MG63 (cell line): ENCODE measurements at regions not wholly inside any gene's neighbourhood (a gene's known extent, or its start where the extent isn't known, plus 50 kb on each side); places are given as distances from the start of the nearest gene placed in this dataset.
"Not testable (repeated sequence)": the region's sequence is repeated elsewhere in the genome, so short reads cannot be mapped to it uniquely, and the experiment has no call there.

Experiments
- DNase-seq: peaks from one replicate; pipeline ENCODE4 v3.0.0-alpha.2; 2020
- H3K27me3 ChIP-seq: fragments of 250-450 bp; sonication (Bioruptor Pico); 2 replicates; pipeline ENCODE4 v1.5.1; 2020; ENCODE audit warnings: mild to moderate bottlenecking, moderate library complexity
- H3K36me3 ChIP-seq: fragments of 250-450 bp; sonication (Bioruptor Pico); 2 replicates; pipeline ENCODE4 v1.5.1; 2020; ENCODE audit warnings: mild to moderate bottlenecking, moderate library complexity
- H3K4me3 ChIP-seq: fragments of 250-450 bp; sonication (Bioruptor Pico); 2 replicates; pipeline ENCODE4 v1.5.1; 2020; ENCODE audit warnings: mild to moderate bottlenecking, moderate library complexity
- H3K9me3 ChIP-seq: fragments of 250-450 bp; sonication (Bioruptor Pico); 2 replicates; pipeline ENCODE4 v1.5.1; 2020; ENCODE audit warnings: mild to moderate bottlenecking, moderate library complexity

DNA sequence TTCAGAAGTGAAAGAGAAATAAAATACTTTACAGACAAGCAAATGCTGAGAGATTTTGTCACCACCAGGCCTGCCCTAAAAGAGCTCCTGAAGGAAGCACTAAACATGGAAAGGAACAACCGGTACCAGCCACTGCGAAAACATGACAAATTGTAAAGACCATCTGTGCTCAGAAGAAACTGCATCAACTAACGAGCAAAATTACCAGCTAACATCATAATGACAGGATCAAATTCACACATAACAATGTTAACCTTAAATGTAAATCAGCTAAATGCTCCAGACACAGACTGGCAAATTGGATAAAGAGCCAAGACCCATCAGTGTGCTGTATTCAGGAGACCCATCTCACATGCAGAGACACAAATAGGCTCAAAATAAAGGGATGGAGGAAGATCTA, 333.8 kb upstream of the CDH10 start:
- H3K9me3 ChIP-seq, DNase-seq, H3K36me3 ChIP-seq, H3K27me3 ChIP-seq, H3K4me3 ChIP-seq: not testable (repeated sequence)

DNA sequence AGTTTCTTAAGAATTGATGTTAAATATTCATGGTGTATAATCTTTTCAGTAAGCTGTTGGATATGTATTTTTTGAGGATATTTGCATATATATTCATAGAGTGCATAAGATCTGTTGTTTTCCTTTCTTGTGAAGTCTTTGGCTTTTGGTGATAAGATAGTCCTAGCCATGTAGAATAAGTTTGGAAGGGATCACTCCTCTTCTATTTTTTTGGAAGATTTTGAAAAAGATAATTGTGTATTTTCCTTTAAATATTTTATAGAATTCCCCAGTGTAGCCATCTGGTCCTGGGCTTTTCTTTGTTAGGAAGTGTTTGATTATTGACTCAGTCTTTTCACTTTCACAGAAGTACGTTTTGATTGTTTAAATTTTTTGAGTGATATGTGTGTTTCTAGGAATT, 318.8 kb upstream of the CDH10 start:
- Histone ChIP-seq H3K9me3 (no peaks in the 10 kb centered on the region), H3K36me3 (no peaks in the 10 kb centered on the region)

DNA sequence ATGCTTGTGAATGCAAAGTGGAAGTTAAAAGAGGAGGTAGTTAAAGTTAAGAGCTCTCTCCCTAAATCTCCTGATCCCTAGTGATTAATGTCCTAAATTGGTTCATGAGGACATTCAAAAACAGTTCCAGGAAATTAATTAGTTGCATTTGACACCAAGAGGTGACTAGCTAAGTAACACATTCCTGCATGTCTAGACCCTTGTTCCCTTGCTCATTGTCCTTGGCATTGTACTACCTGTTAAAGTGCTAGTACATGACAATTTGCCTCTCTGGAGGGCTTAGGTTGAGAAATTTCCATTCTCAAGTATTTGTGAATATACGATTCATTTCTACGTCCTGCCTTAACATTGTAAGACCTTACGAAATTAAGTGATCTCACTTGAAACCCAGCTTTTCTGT, 278.6 kb upstream of the CDH10 start:
- no peaks in the 10 kb centered on the region for H3K36me3 ChIP-seq
- no peak overlapping the region for H3K4me3 ChIP-seq
- DNase-seq: no peak
- H3K9me3 ChIP-seq: peaks cover 2% of the 10 kb centered on the region; the same call in 1 of the 2 replicates
- no peaks in the 10 kb centered on the region for H3K27me3 ChIP-seq

More for the DNA sequence above, 318.8 kb upstream of the CDH10 start:
- H3K27me3 ChIP-seq: no peaks in the 10 kb centered on the region
- H3K4me3 ChIP-seq: no peak overlapping the region
- no peak for DNase-seq

DNA sequence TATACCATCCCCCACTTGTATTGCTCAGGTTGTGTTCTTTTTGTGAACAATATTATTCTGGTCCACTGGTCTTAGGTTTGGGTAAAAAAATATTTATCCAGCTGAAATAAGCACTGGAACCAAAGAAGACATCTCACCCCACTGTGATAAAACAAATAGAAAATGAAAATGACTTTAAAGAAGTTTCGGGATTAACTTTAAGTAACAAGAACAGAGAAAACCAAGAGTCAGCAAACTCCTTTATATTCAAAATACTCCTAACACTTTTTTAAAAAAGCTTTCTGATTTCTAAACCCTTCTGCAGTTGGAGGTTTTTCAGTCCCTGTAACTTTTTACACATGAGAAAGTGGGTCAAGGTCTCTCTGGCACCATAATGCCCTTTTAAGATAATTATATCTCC, 273.9 kb upstream of the CDH10 start:
- Histone ChIP-seq H3K9me3 (peaks cover 2% of the 10 kb centered on the region; the same call in 1 of the 2 replicates), H3K36me3 (no peaks in the 10 kb centered on the region), H3K27me3 (no peaks in the 10 kb centered on the region), H3K4me3 (no peak overlapping the region)
- no peak for DNase-seq

DNA sequence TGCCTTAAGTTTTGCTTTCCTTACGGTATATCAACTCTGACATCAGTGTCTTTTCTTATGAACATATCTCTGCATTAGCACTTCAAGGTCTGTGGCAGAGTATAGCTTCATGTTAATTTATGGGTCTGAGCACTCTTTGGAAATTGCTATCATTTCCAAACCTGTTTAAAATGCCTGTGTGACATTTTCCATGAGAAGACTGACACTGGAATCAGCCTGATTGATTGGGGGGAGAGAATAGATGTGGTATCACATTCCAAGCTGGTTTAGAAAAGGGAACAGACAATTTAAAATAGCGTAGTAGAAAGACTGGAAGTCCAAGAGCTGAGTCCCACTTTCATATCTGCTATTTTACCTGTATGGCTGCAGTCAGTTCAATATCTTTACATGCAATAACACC, 272.1 kb upstream of the CDH10 start:
- H3K36me3 ChIP-seq: no peaks in the 10 kb centered on the region
- H3K9me3 ChIP-seq: peaks cover 4% of the 10 kb centered on the region
- H3K27me3 ChIP-seq: no peaks in the 10 kb centered on the region
- H3K4me3 ChIP-seq: no peak overlapping the region
- no peak for DNase-seq

DNA sequence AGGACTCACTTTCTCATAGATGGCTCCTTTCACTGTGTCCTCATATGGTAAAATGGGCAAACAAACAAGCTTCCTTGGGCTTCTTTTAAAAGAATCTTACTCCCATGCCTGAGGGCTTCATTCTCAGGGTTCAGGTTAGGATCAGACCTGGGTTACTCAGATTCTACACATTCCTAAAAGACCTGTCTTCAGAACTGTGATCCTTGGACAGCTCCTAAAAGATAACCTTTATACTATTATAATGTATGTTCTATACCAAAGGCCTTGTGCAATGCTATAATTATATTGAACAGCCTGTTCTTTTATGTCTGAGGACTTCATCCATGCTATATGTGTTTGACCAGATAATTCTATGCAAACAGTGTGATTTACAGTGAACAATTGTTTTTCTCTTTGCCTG, 264.4 kb upstream of the CDH10 start:
- H3K27me3 ChIP-seq: no peaks in the 10 kb centered on the region
- no peak for DNase-seq
- no peaks in the 10 kb centered on the region for H3K36me3 ChIP-seq
- H3K9me3 ChIP-seq: peaks cover 2% of the 10 kb centered on the region; the same call in 1 of the 2 replicates
- no peak overlapping the region for H3K4me3 ChIP-seq

DNA sequence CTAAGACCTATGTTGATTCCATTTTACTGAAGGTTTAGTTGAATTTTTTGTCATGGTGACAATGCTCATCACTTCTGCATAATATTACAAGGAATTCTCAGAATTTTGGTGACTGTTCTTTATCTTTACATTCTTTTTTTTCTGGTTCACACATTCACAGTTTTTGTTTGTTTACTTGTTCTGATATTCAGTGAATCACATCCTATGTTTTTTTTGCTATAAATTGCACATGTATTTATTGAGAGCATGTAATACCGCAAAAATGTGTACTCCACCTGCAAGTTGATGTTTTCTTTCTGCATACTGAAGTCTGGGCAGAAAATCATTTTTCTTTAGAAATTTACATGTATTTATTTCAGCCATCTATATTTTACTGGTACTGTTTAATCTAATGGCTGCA, 261.9 kb upstream of the CDH10 start:
- no peaks in the 10 kb centered on the region; the same call in 1 of the 2 replicates for H3K9me3 ChIP-seq

DNA sequence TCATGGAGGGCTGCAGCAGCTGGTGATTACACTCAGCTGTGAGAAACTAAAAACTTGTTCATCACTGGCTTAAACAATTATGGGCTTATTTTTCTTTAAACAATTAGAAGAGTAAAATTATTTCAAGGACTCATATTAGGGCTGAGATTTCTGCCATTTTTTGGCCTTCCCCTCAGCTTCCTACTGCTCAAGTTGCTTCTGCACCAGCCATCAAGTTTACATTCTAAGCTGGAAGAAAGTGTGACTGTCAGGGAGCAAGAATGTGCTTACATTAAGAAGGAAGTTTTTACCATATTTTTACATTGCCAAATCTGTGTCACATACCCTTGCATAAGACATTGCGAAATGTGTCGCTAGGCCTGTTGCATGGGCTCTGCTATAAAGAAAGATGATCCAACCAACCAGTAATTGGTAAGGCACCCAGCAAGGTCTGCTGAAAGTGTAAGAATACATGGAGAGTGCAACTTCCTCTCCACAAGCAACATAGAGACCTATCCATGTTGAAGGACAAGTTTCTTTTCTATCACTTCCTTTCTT, 260.3 kb upstream of the CDH10 start:
- Histone ChIP-seq H3K4me3 (no peak overlapping the region), H3K36me3 (no peaks in the 10 kb centered on the region), H3K27me3 (no peaks in the 10 kb centered on the region), H3K9me3 (no peaks in the 10 kb centered on the region)
- DNase-seq: peak; percentile 5

More for the DNA sequence above, 261.9 kb upstream of the CDH10 start:
- no peak for DNase-seq
- no peaks in the 10 kb centered on the region for H3K36me3 ChIP-seq
- H3K4me3 ChIP-seq: no peak overlapping the region
- H3K27me3 ChIP-seq: no peaks in the 10 kb centered on the region

DNA sequence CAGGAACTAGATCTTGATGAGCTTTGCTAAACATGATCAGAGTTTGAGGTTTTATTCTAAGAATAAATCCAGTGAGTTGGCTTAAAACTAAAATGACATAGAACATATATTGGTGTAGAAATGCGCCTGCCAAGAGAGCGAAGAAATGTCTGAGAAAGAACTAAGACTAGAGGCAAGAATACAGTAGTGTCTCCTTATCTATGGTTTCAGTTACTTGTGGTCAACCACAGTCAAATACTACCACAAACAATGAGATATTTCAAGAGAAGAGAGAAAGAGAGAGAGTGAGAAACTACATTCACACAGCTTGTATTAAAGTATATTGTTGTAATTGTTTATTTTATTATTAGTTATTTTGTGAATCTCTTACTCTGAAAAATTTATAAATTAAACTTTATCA, 254.4 kb upstream of the CDH10 start:
- DNase-seq: no peak

DNA sequence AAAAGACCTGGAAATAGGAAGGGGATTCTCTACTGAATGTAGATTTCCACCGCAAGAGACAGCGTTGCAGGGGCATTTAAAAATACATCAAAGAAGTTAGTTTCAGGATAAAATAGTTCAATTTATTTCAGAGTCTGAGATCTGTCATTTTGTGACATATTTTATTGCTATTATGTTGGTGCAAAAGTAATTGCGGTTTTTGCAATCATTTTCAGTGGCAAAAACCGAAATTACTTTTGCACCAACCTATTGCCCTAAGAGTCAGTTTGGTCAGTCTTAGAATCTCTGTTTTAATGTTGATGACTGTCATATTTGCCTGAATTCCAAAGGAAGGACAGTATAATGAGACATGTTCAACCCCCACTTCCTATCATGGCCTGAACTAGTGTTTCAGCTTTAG, 219.5 kb upstream of the CDH10 start:
- DNase-seq: no peak
- Histone ChIP-seq H3K4me3 (no peak overlapping the region), H3K27me3 (no peaks in the 10 kb centered on the region), H3K9me3 (no peaks in the 10 kb centered on the region), H3K36me3 (no peaks in the 10 kb centered on the region)

More for the DNA sequence above, 254.4 kb upstream of the CDH10 start:
- Histone ChIP-seq H3K27me3 (no peaks in the 10 kb centered on the region), H3K4me3 (no peak overlapping the region), H3K36me3 (no peaks in the 10 kb centered on the region), H3K9me3 (no peaks in the 10 kb centered on the region)

DNA sequence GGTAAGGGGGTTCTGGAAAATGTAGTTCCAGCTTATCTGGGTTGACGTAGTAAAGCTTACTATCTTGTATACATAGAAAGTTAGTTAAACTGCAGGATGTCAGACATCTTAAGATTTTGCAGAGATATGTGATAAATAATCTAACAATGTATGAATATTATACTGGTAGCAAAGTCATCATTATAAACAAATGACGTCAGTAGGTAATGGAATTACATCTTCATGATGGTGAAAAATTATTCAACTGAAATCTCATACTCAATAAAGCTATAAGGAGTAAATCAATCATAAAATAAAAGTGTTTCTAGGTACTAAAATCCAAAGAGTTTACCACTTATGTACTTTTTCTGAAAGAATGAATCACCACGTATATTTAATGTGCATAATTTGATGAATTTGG, 217.3 kb upstream of the CDH10 start:
- no peak for DNase-seq
- Histone ChIP-seq H3K4me3 (no peak overlapping the region), H3K36me3 (no peaks in the 10 kb centered on the region), H3K27me3 (no peaks in the 10 kb centered on the region), H3K9me3 (no peaks in the 10 kb centered on the region)

DNA sequence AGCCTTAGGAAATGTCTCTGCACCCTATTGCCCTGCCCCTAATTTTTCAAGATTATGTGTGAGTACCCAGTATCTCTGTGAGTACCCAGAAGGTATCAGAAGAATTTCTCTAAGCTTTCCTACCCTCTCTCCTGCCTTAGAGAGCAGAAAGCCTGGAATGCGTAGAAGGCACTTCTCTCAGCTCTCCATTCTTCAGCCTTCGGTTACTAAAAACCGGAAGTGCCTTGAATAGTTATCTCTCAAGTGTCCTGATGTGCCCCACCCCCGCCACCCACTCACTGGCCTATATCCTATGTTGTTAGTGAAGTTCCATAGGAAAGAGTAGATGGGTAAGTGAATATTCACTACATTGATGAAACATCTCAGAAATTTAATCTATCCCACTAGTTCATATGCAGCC, 210.7 kb upstream of the CDH10 start:
- no peak overlapping the region for H3K4me3 ChIP-seq
- H3K9me3 ChIP-seq: no peaks in the 10 kb centered on the region
- no peak for DNase-seq
- H3K36me3 ChIP-seq: no peaks in the 10 kb centered on the region
- H3K27me3 ChIP-seq: no peaks in the 10 kb centered on the region

DNA sequence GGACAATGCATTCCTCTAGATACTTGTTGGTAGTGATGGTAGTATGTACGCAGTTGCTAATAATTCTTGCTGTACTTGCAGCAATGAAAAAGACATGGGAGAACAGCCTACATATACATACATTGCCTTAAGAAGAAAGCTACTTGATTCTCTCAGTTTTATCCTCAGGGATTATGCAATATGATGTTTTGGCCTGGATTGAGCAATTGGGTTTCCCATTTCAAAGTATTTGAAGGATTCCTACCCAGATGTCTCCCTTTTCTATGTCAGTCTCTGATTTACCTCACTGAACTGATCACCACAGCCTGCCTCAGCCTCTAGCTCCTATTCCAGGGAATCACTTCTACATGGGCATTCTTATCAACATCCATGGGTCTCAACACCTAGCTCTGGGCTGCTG, 210.1 kb upstream of the CDH10 start:
- H3K36me3 ChIP-seq: no peaks in the 10 kb centered on the region
- H3K4me3 ChIP-seq: no peak overlapping the region
- no peaks in the 10 kb centered on the region for H3K27me3 ChIP-seq

DNA sequence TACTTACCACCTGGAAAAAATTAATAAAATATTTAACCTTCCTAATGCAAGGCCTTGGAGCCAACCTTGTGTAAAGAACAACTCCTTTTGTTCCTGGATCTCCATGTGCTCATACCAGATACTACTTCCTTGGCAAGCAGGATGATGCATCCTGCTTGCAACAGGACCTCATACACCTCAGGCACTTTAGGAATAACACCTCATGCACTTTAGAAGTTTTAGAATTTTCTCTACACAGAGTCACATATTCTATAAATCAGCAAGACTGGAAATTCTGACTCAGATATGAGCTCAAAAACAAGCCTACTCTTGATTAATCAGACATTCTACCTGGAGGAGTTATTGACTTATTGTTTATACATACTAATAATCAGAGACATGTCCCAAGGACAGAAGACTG, 209.6 kb upstream of the CDH10 start:
- Histone ChIP-seq H3K9me3 (no peaks in the 10 kb centered on the region), H3K4me3 (no peak overlapping the region), H3K27me3 (no peaks in the 10 kb centered on the region), H3K36me3 (no peaks in the 10 kb centered on the region)
- DNase-seq: no peak

More for the DNA sequence above, 210.1 kb upstream of the CDH10 start:
- DNase-seq: no peak
- no peaks in the 10 kb centered on the region for H3K9me3 ChIP-seq

DNA sequence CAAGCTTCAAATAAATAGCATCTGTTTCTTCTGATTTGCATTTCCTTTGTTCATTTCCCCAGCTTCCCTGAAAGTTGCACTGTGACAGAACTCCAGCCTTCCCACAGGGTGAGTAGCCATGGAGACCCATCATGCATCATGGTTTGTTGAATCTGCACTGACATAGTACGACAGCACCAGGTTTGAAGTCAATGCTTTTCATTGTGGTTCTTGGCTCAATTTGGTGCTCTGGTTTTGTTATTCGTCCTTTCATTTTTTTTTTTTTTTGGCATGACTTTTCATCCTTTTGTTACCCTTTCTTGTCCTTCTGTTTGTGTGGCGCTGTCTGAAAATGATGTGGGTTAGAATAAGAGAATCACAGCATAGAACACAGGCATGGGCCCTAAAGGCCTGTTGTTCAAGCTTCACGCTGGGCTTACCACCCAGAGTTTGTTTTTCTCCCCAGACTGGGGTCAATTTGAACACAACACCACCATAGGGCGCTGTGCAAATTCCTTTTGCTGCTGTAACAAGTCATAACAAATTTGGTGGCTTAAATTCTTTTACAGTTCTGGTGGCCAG, 206.2 kb upstream of the CDH10 start:
- Histone ChIP-seq H3K27me3 (no peaks in the 10 kb centered on the region), H3K4me3 (no peak overlapping the region), H3K36me3 (no peaks in the 10 kb centered on the region), H3K9me3 (no peaks in the 10 kb centered on the region)
- DNase-seq: no peak

DNA sequence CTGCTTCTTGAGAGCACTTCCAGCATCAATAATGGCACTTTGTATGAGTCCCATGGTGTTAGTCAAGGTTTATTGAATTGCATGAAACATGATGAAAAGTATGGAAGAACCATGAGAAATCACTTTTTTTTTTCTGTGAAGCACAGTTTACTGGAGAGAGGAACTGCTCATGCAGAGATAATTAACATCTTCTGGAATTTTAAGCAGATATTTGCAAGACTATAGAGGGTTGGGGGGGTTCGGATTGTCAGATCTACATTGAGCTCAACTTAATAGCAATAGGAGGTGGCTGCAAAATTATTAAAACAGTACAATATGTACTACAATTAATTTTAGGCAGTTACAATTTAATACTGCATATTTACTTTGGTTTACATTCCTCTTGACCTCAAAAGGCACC, 204.4 kb upstream of the CDH10 start:
- Histone ChIP-seq H3K27me3 (no peaks in the 10 kb centered on the region), H3K36me3 (no peaks in the 10 kb centered on the region), H3K4me3 (no peak overlapping the region), H3K9me3 (no peaks in the 10 kb centered on the region)
- no peak for DNase-seq

DNA sequence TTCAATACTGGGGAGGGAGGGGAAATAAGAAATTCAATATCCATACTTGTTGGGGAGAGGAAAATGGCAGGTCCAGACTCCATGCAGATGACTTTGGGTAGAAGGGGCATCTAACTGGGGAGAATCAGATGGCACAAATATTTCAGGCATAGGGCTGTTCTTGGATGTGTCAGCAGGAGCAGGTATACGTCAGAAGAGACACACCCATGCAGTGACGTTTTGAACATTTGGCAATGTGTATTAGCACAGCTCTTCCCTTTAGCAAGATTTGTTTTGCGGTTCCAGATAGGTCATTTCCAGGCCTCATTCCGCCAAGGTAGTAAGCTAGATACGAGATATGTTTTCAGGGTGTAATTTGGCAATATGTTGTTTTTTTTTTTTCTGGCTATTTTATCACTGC, 187.2 kb upstream of the CDH10 start:
- Histone ChIP-seq H3K9me3 (no peaks in the 10 kb centered on the region), H3K36me3 (no peaks in the 10 kb centered on the region), H3K4me3 (no peak overlapping the region), H3K27me3 (no peaks in the 10 kb centered on the region)
- DNase-seq: no peak

DNA sequence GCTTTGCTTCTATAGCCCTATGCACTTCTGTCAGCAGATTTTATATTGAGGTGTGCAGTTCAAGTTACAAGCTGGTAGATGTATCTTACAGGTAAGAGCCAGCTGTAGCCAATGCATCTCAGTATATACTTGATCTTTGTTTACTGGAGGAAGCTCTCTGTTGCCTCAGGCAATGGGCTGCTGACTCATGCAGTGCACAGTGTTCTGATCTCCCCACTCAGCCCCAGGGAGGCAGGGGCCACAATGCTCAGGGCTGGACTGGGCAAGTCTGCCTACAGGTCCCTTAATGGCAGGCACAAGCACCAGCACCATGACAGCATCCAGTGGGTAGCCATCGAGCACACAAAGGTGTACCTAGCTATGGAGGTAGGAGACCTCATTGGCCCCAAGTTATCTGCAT, 178.8 kb upstream of the CDH10 start:
- no peak overlapping the region for H3K4me3 ChIP-seq
- no peaks in the 10 kb centered on the region for H3K36me3 ChIP-seq
- no peaks in the 10 kb centered on the region for H3K27me3 ChIP-seq
- peak; percentile 19 for DNase-seq
- no peaks in the 10 kb centered on the region; the same call in 1 of the 2 replicates for H3K9me3 ChIP-seq
